ENCODE measurements at regions not wholly inside any gene's neighbourhood (a gene's known extent, or its start where the extent isn't known, plus 50 kb on each side); places are given as distances from the start of the nearest gene placed in this dataset.

DNA sequence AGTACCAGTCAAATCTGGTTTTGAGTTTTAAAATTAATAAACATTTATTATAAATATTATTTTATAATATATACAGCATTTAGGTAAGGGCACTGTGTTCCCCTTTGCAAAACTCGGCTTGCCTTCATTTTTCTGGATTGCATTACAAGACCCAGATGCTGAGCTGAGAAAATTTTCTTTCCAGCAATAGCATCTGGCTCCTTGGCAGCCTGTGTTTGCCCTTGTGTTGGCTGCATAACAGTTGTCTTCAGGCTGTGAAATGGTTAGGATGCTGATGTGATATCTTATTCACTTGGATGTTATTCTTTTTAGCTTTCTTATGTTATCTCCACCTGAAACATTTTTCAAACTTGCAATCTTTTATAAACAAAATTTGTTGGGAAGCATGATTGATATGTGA lies 784.4 kb downstream of the DACH1 start:
- DNase-seq (ENCODE audit: low read depth), result no peak

DNA sequence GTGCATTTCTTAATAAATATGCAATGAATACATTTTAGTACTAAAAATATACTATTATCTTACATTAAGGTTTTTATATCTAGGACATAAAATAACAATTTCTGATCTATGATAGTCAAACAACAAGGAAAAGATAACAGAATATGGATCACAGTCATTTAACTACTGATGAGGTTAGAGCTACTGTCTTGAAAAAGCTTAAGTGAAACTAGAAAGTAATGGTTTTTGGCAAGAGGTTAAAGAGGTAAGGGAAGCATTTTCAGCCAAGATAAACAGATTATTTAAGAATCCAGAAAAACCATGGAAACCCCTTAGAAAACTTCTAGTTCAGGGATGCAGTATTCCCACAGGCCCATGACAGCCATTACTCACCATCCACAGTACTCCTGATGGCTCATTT lies 787.4 kb downstream of the DACH1 start:
- DNase-seq (ENCODE audit: low read depth), result no peak

DNA sequence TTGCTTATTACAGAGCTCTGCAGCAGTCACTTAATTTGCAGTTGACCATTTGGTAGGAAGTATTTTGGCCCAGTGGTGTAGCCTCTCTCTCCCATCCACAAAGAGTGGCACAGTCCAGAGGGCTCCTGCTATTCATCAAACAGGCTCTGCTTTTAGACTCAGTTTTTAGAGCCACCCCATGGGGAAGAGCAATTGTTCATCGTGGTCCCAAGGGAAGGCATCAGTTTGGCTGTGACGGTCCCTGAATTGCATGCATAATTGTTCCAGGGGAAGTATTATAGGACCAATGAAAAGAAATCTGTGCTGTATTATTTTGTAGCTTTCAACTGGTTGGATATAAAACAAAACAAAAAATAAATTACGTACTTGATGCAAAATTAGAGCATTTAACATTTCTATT lies 799.0 kb downstream of the DACH1 start:
- no peak for DNase-seq (ENCODE audit: low read depth)

DNA sequence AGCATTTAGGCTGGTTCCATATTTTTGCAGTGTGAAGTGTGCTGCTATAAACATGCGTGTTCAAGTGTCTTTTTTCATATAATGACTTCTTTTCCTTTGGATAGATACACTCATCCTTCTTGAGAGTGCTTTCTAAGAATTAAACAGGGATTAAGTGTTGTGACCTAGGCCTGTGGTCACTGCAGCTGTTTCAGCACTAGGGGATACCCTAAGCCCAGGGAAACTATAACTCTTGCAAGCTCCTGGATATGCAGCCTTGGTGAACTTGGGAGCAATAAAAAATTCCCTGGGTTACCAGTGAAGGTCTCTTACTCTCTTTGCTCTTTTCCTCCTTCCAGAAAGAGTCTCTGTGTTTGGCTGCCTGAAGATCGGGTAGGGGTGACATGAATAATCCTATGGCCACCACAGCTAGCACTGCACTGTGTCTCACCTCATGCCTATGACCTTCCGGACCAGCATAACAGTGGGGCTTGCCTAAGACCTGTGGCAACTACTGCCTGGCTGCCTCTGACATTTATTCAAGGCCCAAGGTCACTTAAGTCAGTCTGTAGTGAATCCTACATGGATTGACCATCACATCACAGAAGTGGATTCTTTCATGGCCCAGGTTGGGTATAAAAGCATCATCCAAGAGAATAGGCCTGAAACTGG lies 799.7 kb downstream of the DACH1 start:
- DNase-seq (ENCODE audit: low read depth), result no peak

DNA sequence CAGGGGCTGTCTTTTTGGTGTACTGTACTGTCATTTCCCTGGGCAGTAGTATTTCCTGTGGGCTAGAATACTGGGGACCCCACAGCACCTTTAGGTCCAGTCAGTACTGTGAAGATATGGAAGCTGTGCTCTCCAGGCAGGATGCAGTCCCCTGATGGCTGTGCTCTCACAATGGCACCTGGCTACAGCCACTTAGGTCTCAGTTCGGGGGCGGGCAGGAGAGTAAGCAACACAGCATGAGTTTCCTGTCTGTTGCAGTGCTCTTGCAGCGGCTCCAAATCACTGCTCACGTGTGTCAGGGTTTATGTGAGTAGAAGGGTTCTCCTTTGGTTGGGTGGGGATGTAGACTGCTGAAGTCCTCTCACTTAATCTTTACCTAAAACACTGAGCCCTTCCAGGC lies 810.4 kb downstream of the DACH1 start:
- DNase-seq (ENCODE audit: low read depth), result no peak

DNA sequence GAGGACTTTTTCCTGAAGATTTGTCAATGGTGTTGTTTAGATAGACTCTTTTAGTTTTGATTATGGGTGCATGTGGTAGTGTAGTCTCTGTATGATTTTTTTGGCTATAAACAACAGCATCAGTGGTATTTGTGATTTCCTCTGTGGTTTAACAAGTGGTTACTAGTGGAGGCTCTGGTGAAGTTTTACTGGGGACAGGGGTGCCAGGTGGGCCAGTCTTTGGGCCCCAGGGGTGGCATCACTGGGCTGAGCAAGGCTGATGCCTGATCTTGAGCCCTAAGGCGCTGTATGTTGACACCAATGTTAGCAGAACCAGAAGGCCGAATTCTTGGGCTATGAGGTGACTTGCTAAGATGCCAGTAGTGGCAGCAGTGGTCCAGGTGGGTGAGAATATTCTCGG lies 811.4 kb downstream of the DACH1 start:
- no peak for DNase-seq (ENCODE audit: low read depth)

DNA sequence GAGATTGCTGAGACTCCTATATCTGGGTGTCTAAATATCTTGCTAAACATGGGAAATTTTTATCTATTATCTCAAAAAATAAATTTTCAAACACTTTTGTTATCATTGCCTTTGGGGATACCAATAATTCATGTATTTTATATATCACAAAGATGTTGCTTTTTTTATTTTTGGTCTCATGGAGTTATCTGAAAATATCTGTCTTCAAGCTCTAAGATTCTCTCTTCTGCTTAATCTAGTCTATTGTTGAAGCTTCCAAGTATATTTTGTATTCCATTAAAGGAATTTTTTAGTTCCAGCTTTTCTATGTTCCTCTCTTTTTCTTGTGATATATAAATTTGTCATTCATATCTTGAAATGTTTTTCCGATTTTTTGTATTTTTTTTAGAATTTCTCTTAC lies 812.0 kb downstream of the DACH1 start:
- no peak for DNase-seq (ENCODE audit: low read depth)

DNA sequence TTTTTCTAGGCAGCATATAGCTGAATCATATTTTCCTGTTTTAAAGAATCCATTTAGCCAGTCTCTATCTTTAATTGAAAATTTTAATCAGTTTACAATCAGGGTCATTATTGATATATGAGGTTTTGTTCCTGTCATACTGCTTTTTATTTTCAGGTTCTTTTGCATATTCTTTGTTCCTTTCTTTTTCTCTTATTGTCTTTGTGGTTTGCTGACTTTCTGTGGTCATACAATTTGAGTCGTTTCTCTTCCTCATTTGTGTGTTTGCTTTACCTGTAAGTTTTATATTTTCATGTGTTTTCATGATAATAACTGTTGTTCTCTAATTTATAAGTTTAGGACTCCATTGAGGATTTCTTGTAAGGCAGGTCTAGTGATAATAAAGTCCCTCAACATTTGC lies 812.6 kb downstream of the DACH1 start:
- DNase-seq (ENCODE audit: low read depth), result no peak

DNA sequence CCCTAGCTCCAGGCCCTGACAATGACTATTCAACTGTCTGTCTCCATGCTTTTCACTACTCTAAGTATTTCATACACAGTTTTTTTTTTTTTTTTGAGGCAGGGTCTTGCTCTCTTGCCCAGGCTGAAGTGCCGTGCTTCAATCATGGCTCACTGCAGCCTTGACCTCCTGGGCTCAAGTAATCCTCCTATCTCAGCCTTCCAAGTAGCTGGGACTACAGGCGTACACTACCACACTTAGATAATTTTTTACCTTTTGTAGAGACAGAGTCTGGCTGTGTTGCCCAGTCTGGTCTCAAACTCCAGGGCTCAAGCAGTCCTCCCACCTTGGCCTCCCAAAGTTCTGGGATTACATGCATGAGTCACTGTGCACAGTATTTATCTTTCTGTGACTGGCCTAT lies 815.4 kb downstream of the DACH1 start:
- DNase-seq (ENCODE audit: low read depth), result no peak

DNA sequence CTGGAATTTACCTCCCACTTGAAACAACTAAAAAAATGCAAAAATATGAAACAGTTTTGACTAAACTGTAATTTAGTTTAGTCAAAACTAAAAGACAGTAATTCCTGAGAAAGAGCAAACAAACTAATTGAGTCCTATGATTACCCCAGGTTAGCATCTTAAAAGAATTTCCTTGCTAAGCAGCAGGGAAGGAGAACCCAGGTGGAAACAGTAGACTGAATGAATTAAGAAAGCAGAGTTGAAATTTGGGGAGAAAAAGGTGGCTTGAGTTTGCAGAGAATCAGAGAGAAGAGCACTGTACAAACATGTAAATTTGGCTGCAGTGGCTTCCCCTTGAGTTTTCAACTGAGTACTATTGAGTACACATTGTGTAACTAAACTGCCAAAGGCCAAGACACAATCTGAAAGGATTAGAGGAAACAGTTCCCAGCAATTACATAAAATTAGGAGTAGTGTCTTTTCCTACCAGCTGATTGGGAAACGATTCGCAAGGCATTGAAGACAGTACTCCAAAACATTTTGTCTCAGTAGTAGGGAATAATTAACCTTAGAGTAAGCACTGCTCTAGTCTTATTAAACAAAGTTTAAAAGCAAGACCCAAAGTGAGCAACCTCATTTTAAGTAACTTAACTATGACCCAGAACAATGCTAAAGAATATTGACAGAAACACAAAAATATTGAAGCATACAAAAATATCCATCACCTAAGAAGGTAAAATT lies 820.5 kb downstream of the DACH1 start:
- DNase-seq (ENCODE audit: low read depth), result no peak

DNA sequence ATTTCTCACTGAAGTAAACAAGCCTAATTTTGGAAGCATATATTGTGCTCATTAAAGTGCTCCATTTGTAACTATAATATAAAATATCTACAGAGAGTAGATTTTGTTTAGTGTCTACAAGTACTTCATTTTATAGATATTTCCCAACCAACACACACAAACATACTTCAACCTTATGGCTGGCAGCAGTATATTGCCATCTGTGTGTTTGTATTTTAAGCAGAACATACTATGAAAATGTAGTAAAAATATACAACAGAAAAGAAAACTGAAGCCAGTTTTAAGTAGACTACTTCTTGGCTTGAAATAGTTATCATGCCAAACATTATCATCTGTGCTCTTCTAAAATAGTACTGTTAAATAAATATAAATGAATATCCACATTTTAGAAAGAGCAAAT lies 821.9 kb downstream of the DACH1 start:
- no peak for DNase-seq (ENCODE audit: low read depth)

DNA sequence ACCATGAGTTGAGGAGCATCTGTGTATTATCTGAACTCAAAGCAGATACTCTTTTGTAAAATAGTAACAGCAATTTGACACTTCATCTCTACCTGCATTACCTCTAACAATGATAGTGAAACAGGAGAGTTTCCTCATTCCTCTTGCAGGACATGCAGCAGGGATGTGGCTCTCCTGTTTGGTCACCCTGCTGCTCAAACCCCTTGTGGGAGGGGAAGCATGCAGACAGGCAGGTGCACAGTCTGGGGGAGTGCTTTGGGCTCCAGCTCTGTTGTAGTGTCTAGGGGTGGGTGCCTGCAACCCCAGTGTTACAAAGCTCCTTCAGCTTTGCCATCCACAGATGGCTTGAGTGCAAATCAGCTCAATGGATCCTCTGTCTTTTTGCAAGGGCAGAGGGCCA lies 827.6 kb downstream of the DACH1 start:
- DNase-seq (ENCODE audit: low read depth), result no peak

DNA sequence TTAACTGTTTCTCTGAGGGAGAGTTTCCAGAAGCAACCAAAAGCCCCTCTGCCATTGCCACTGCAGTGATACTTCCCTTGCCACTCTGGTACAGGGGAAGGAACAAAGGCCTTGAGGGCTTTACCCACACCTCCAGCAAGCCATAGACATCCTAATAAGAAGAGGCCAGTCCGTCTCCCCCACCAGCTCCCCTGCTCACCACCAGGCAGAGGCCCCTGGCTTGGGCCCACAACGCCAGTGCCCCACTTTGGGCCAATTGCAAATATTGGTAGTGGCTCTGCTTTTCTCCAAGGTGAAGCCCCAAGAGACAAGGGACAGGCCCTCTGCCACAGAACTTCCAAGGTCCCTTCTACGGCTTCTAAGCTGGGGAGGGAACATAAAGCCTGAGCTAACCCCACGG lies 833.0 kb downstream of the DACH1 start:
- no peak for DNase-seq (ENCODE audit: low read depth)

DNA sequence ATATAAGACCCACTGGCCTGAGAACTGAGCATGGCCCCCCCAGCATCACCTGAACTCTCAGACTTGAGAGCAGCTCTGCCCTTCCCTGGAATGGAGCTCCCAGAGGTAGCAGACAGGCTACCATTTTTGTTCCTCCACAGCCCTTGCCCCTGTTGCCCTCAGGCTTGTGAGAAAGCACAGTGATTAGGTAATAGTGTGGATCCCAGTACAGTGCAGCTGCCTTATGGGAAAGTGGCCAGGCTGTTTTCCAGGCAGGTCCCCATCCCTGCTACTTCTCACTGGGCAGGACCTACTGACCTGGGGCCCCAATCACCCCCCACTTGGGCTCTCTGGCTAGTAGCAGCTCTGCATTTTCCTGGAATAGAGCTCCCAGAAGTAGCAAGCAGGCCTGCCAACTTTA lies 834.0 kb downstream of the DACH1 start:
- DNase-seq (ENCODE audit: low read depth), result no peak

DNA sequence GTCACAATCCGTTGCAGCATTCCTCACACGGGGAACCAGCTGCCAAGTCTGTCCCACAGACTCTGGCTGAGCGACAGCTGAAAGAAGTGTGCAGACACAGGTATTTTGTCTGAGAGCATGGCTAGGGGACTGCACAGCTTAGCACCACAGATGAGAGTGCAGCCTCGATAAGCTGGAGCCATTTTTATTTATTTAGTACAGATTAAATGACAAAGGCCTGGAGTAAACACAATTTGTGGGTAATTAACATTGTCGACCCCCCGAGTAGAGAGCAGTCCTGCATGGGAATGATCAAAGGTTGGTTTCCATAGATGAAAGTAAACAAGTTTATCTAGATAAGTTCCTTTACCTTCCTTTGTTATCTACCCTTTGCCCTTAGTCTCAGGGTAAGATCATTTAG lies 836.2 kb downstream of the DACH1 start:
- DNase-seq (ENCODE audit: low read depth), result no peak

DNA sequence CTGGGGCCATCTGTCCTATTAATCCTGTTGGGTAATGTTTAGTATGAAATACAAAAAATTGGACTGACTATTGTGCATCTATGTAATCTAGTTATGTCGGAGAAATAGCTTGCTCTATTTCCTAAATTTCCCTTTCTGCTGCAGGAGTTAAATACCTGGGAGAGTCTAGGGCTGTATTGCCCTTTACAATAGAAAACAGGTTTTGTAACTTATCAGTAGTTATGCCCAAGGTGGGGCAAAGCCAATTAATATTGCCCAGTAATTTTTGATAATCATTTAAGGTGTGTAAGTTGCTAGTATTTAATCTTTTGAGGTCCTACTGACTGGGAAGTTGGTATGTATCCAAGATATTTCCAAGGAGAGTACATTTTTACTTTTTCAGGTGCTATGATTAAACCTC lies 838.1 kb downstream of the DACH1 start:
- no peak for DNase-seq (ENCODE audit: low read depth)

DNA sequence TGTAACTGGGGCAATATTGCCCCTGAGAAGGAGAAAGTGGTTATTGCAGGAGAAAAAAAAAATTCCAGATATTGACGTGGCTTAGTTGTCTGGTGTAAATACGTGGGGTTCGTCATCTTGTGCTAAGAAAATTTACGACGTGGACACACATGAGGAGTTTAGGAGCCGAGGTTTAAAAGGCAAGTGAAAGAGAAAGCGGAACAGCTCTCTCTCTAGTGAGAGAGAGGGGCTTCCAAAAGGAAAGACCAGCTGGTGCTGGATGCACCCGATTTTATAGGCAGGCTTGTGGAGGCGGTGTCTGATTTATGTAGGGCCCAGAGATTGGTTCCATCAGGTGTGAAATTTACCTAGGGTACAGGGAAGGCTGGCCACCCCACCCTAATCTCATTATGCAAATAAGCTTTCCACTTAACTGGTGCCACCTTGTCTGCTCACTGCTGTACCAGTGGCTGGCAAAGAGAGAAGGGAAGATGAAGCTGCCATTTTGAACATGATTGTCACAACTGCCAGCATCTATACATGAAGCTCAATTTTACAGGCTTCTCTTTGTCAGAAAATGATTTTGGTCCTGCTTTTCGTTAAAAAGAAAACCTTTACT lies 845.1 kb downstream of the DACH1 start:
- no peak for DNase-seq (ENCODE audit: low read depth)

DNA sequence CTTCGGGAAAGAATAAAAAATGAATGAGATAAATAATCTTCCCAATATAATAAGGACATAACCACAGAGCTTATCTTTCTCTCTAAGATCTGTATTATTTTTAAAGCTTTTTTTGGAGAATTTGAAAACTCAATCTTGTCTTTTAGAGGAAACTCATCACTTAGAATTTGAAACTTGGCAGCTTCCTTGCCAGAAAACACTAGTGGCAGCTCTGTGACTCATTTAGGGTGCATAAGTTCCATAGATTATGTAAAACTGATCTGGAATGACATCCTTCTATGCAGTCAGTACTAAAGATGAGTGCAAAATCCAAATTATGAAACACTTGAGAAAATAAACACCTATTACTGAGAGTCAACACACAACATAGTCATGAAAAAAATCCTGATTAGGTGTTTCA lies 848.0 kb downstream of the DACH1 start:
- DNase-seq (ENCODE audit: low read depth), result no peak

DNA sequence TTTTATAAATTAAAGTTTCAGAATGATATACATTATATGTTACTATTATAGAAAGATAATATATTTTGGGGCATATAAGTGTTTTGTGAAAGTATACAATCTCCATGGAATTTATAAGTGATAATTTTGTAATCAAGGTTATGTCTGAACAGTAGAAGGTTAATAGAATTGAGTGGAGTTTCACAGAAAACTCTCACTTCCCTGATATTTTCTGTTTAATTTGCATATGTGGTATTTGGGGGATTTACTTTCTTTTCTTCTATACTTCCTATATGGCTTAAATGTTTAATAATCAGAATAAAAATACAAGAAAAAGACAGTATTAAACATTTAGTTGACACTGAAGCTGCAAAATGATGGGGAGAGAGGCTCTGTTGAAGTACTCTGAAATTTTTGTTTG lies 848.5 kb downstream of the DACH1 start:
- DNase-seq (ENCODE audit: low read depth), result no peak

DNA sequence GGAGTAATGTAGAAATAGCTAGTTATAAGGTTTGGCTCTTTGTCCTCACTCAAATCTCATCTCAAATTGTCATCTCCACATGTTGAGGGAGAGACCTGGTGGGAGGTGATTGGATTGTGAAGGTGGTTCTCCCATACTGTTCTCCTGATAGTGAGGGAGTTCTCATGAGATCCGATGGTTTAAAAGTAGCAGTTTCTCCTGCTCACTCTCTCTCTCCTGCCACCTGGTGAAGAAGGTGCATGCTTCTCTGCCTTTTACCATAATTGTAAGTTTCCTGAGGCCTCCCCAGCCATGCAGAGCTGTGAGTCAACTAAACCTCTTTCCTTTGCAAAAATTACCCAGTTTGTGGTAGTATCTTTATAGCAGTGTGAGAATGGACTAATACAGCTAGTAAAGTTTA lies 849.4 kb downstream of the DACH1 start:
- DNase-seq (ENCODE audit: low read depth), result no peak

DNA sequence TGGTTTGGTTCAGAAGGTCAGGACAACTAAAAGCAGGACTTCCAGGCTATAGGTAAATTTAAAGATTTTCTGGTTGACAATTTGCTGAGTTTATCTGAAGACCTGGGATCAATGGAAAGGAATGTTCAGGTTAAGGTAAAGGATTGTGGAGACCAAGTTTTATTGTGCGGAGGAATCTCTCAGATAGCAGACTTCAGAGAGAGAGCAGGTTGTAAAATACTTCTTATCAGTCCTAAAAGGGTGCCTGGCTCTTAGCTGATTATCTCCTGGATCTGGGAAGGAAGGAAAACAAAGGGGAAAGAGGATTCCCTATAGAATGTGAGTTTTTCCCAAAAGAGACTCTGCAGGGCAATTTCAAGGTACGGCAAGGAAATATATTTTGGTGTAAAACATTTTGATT lies 851.5 kb downstream of the DACH1 start:
- no peak for DNase-seq (ENCODE audit: low read depth)

DNA sequence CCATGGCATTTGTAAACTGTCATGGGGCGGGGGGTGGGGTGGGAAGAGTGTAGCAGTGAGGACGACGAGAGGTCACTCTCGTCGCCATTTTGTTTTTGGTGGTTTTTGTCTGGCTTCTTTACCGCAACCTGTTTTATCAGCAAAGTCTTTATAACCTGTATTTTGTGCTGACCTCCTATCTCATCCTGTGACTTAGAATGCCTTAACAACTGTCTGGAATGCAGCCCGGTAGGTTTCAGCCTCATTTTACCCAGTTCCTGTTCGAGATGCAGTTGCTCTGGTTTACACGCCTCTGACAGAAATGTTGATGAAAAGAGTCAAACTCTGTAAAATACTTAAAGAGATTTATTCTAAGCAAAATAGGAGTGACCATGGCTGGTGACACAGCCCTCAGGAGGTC lies 852.0 kb downstream of the DACH1 start:
- no peak for DNase-seq (ENCODE audit: low read depth)

DNA sequence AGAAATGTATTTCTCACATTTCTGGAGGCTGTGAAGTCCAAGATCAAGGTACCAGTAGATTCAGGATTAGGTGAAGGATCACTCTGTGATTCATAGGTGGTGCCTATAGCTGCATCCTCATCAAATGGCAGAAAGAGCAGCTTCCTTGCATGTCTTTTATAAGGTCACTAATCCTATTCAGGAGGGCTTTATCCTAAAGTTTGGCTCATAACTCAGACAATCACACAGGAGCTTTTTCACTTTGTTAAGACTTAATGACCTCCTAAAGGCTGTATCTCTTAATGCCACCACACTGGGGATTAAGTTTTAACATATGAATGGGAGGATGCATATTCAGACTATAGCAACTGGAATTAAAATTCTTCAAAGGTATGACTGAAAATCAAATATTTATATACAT lies 861.1 kb downstream of the DACH1 start:
- no peak for DNase-seq (ENCODE audit: low read depth)

DNA sequence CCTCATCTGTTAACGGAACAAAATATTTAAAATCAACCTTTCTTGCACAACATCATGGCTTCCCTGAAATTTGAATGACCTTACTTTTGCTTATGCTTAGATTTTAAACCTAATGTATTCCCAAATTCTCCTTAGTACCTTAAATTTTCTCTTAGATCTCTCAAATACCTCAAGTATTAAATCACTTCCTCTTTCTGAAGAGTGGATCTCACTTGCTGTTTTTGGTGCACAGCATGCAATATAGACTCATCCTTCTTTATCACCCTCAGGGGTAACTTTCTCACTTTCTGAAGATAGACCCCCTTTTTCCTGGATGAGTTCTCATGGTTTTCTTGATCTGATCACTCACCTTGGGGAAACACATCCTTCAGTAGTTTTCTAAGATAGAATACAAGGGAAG lies 871.7 kb downstream of the DACH1 start:
- no peak for DNase-seq (ENCODE audit: low read depth)

Measured in stimulated activated CD8-positive, alpha-beta memory T cell treated with anti-CD3 and anti-CD28 coated beads, Interleukin-4, amount 100 ng/mL, for 24 hours (primary cell).